Natural killer cell treated with Interleukin-12 subunit alpha and Interleukin-12 subunit beta and Interleukin-15 and Interleukin-18, amount 100 ng/mL, for 72 hours (primary cell): ENCODE measurements at regions not wholly inside any gene's neighbourhood (a gene's known extent, or its start where the extent isn't known, plus 50 kb on each side); places are given as distances from the start of the nearest gene placed in this dataset.

Source experiments
- ATAC-seq, 2 donors: fragments of 150-1000 bp; cut with Tn5 transposase in 1 of 2; sonication (Bioruptor Pico), chemical (Tn5 transposase) in 1 of 2; 2 replicates each; pipeline ENCODE4 v1.10.0; 2021
- DNase-seq: peaks from one replicate; pipeline ENCODE4 v3.0.0; 2022; ENCODE audit warnings: low spot score
- H3K27ac Mint-ChIP-seq, 2 donors: 1 replicate in 1 of 2; 2 replicates in 1 of 2; pipeline ENCODE4 v1.8.0; 2022; ENCODE audit warnings: mixed read lengths in 2 of 2, mild to moderate bottlenecking in 1 of 2, moderate library complexity in 1 of 2
- H3K27me3 Mint-ChIP-seq, 2 donors: 1 replicate in 1 of 2; 2 replicates in 1 of 2; pipeline ENCODE4 v1.8.0; 2022; ENCODE audit warnings: mixed read lengths in 2 of 2
- H3K36me3 Mint-ChIP-seq: one replicate; pipeline ENCODE4 v1.8.0; 2022; ENCODE audit warnings: mixed read lengths
- H3K4me1 Mint-ChIP-seq, 2 donors: 1 replicate in 1 of 2; 2 replicates in 1 of 2; pipeline ENCODE4 v1.8.0; 2022; ENCODE audit warnings: low read depth in 2 of 2, mixed read lengths in 2 of 2, mild to moderate bottlenecking in 1 of 2
- H3K4me3 Mint-ChIP-seq: one replicate; pipeline ENCODE4 v1.8.0; 2022; ENCODE audit warnings: mixed read lengths
- H3K9me3 Mint-ChIP-seq: 2 replicates; pipeline ENCODE4 v1.8.0; 2022; ENCODE audit warnings: mixed read lengths

GRCh38 chr14:31935391-31935790, 141.7 kb upstream of the ARHGAP5 start:
- Mint-ChIP-seq H3K27ac (no peak overlapping the region), H3K36me3 (no peaks in the 10 kb centered on the region), H3K4me1 (peaks cover 6% of the 10 kb centered on the region in 2 donors), H3K9me3 (no peaks in the 10 kb centered on the region), H3K4me3 (no peak overlapping the region), H3K27me3 (peaks cover 3 to 15% of the 10 kb centered on the region in 2 donors)
- ATAC-seq (no peak), DNase-seq (no peak)

- H3K27ac Mint-ChIP-seq = no peak overlapping the region
- no peaks in the 10 kb centered on the region for H3K36me3 Mint-ChIP-seq
- H3K4me1 Mint-ChIP-seq = peaks cover 6% of the 10 kb centered on the region in 2 donors
- H3K9me3 Mint-ChIP-seq = no peaks in the 10 kb centered on the region
- H3K27me3 Mint-ChIP-seq = peaks cover 3 to 15% of the 10 kb centered on the region in 2 donors
- no peak for ATAC-seq
- no peak for DNase-seq
- no peak overlapping the region for H3K4me3 Mint-ChIP-seq
These were observed 141.0 kb upstream of the ARHGAP5 start for GRCh38 chr14:31936115-31936514.

- peaks cover 6% of the 10 kb centered on the region in 2 donors for H3K4me1 Mint-ChIP-seq
- no peak overlapping the region for H3K4me3 Mint-ChIP-seq
- DNase-seq (no peak), ATAC-seq (peak; percentile 93 to 99)
- H3K27ac Mint-ChIP-seq = no peak overlapping the region
- H3K9me3 Mint-ChIP-seq = no peaks in the 10 kb centered on the region
- H3K36me3 Mint-ChIP-seq = no peaks in the 10 kb centered on the region
- H3K27me3 Mint-ChIP-seq = peaks cover 3 to 15% of the 10 kb centered on the region in 2 donors
These were observed 139.3 kb upstream of the ARHGAP5 start for GRCh38 chr14:31937730-31938346.

GRCh38 chr14:31939934-31940333, 137.2 kb upstream of the ARHGAP5 start:
- peaks cover 3 to 10% of the 10 kb centered on the region in 2 donors for H3K27me3 Mint-ChIP-seq

GRCh38 chr14:31941487-31941886, 135.6 kb upstream of the ARHGAP5 start:
- no peak overlapping the region for H3K27ac Mint-ChIP-seq
- H3K9me3 Mint-ChIP-seq = no peaks in the 10 kb centered on the region
- DNase-seq = no peak
- H3K4me1 Mint-ChIP-seq = peaks cover 6% of the 10 kb centered on the region in 2 donors
- ATAC-seq = no peak
- no peaks in the 10 kb centered on the region for H3K36me3 Mint-ChIP-seq
- no peak overlapping the region for H3K4me3 Mint-ChIP-seq
- H3K27me3 Mint-ChIP-seq = no peaks in the 10 kb centered on the region

More at GRCh38 chr14:31939934-31940333, 137.2 kb upstream of the ARHGAP5 start:
- Mint-ChIP-seq H3K4me3 (no peak overlapping the region), H3K4me1 (peaks cover 6% of the 10 kb centered on the region in 2 donors), H3K27ac (no peak overlapping the region), H3K36me3 (no peaks in the 10 kb centered on the region), H3K9me3 (no peaks in the 10 kb centered on the region)
- no peak for DNase-seq
- no peak for ATAC-seq

- no peaks in the 10 kb centered on the region for H3K27me3 Mint-ChIP-seq
- DNase-seq = no peak
- peaks cover 6% of the 10 kb centered on the region in 2 donors for H3K4me1 Mint-ChIP-seq
- no peak for ATAC-seq
- H3K4me3 Mint-ChIP-seq = no peak overlapping the region
- H3K9me3 Mint-ChIP-seq = no peaks in the 10 kb centered on the region
- no peak overlapping the region for H3K27ac Mint-ChIP-seq
- H3K36me3 Mint-ChIP-seq = no peaks in the 10 kb centered on the region
These were observed 134.8 kb upstream of the ARHGAP5 start for GRCh38 chr14:31942166-31942841.

- Mint-ChIP-seq H3K27ac (no peak overlapping the region), H3K9me3 (no peaks in the 10 kb centered on the region), H3K27me3 (peaks cover 2 to 6% of the 10 kb centered on the region in 2 donors), H3K4me3 (no peak overlapping the region), H3K36me3 (no peaks in the 10 kb centered on the region), H3K4me1 (no peaks in the 10 kb centered on the region)
- no peak for DNase-seq
- ATAC-seq = no peak
These were observed 133.8 kb upstream of the ARHGAP5 start for GRCh38 chr14:31943217-31943799.

GRCh38 chr14:31943861-31944255, 133.2 kb upstream of the ARHGAP5 start:
- H3K36me3 Mint-ChIP-seq = no peaks in the 10 kb centered on the region
- peaks cover 3 to 6% of the 10 kb centered on the region in 2 donors for H3K27me3 Mint-ChIP-seq
- ATAC-seq = no peak
- no peaks in the 10 kb centered on the region for H3K9me3 Mint-ChIP-seq
- no peak for DNase-seq
- no peak overlapping the region for H3K27ac Mint-ChIP-seq
- H3K4me3 Mint-ChIP-seq = no peak overlapping the region
- no peaks in the 10 kb centered on the region for H3K4me1 Mint-ChIP-seq

GRCh38 chr14:31944256-31945073, 132.6 kb upstream of the ARHGAP5 start:
- H3K4me1 Mint-ChIP-seq = no peaks in the 10 kb centered on the region
- H3K9me3 Mint-ChIP-seq = no peaks in the 10 kb centered on the region
- H3K4me3 Mint-ChIP-seq = no peak overlapping the region
- H3K27ac Mint-ChIP-seq = no peak overlapping the region
- DNase-seq (no peak), ATAC-seq (no peak)
- H3K36me3 Mint-ChIP-seq = no peaks in the 10 kb centered on the region
- H3K27me3 Mint-ChIP-seq = peaks cover 4 to 6% of the 10 kb centered on the region in 2 donors

- Mint-ChIP-seq H3K9me3 (no peaks in the 10 kb centered on the region), H3K27ac (no peak overlapping the region), H3K4me1 (no peaks in the 10 kb centered on the region), H3K36me3 (no peaks in the 10 kb centered on the region), H3K4me3 (no peak overlapping the region), H3K27me3 (peaks cover 9 to 10% of the 10 kb centered on the region in 2 donors)
- DNase-seq (no peak), ATAC-seq (no peak)
These were observed 132.0 kb upstream of the ARHGAP5 start for GRCh38 chr14:31945074-31945613.

- H3K27me3 Mint-ChIP-seq = peaks cover 10 to 13% of the 10 kb centered on the region in 2 donors
- no peaks in the 10 kb centered on the region for H3K36me3 Mint-ChIP-seq
- H3K9me3 Mint-ChIP-seq = no peaks in the 10 kb centered on the region
- no peak overlapping the region for H3K4me3 Mint-ChIP-seq
- no peaks in the 10 kb centered on the region for H3K4me1 Mint-ChIP-seq
- ATAC-seq (no peak), DNase-seq (no peak)
- H3K27ac Mint-ChIP-seq = no peak overlapping the region
These were observed 131.4 kb upstream of the ARHGAP5 start for GRCh38 chr14:31945701-31946100.

- H3K27ac Mint-ChIP-seq = no peak overlapping the region
- H3K4me1 Mint-ChIP-seq = no peaks in the 10 kb centered on the region
- ATAC-seq = no peak
- no peaks in the 10 kb centered on the region for H3K36me3 Mint-ChIP-seq
- no peak for DNase-seq
- no peaks in the 10 kb centered on the region for H3K9me3 Mint-ChIP-seq
- peaks cover 13 to 21% of the 10 kb centered on the region in 2 donors for H3K27me3 Mint-ChIP-seq
- no peak overlapping the region for H3K4me3 Mint-ChIP-seq
These were observed 130.0 kb upstream of the ARHGAP5 start for GRCh38 chr14:31947076-31947475.

- H3K9me3 Mint-ChIP-seq = no peaks in the 10 kb centered on the region
- peaks cover 13 to 27% of the 10 kb centered on the region in 2 donors for H3K27me3 Mint-ChIP-seq
- H3K27ac Mint-ChIP-seq = no peak overlapping the region
- DNase-seq = no peak
- H3K4me3 Mint-ChIP-seq = no peak overlapping the region
- no peak for ATAC-seq
- no peaks in the 10 kb centered on the region for H3K4me1 Mint-ChIP-seq
- no peaks in the 10 kb centered on the region for H3K36me3 Mint-ChIP-seq
These were observed 129.2 kb upstream of the ARHGAP5 start for GRCh38 chr14:31947680-31948595.
